Activated CD4-positive, alpha-beta T cell treated with anti-CD3 and anti-CD28 coated beads, Interleukin-2, amount 10 ng/mL, durations not matched to agents 7 days and 5 days (primary cell): ENCODE measurements at regions not wholly inside any gene's neighbourhood (a gene's known extent, or its start where the extent isn't known, plus 50 kb on each side); places are given as distances from the start of the nearest gene placed in this dataset.

Experiments used
- CTCF ChIA-PET: fragments of 350-600 bp; sonication (Branson Sonifier 250); formaldehyde crosslinking; loops from one replicate; lab custom pipeline; 2021; ENCODE audit warnings: antibody characterized with exemption; lab: Charles Lee
- POLR2A ChIA-PET: fragments of 350-600 bp; sonication (Branson Sonifier 250); formaldehyde crosslinking; loops from one replicate; lab custom pipeline; 2021; ENCODE audit warnings: antibody characterized with exemption; lab: Charles Lee
- DNase-seq: peaks from one replicate; pipeline ENCODE4 v3.0.0-alpha.2; 2020
- H3K27ac Mint-ChIP-seq: one replicate; pipeline ENCODE4 v1.8.0; 2021; ENCODE audit warnings: mild to moderate bottlenecking, moderate library complexity, mixed read lengths
- H3K27me3 Mint-ChIP-seq: one replicate; pipeline ENCODE4 v1.8.0; 2021; ENCODE audit warnings: mixed read lengths
- H3K36me3 Mint-ChIP-seq: one replicate; pipeline ENCODE4 v1.8.0; 2021; ENCODE audit warnings: low read depth, mixed read lengths
- H3K4me1 Mint-ChIP-seq: one replicate; pipeline ENCODE4 v1.8.0; 2021; ENCODE audit warnings: mixed read lengths
- H3K4me3 Mint-ChIP-seq: one replicate; pipeline ENCODE4 v1.8.0; 2021; ENCODE audit warnings: mild to moderate bottlenecking, moderate library complexity, mixed read lengths
- H3K9me3 Mint-ChIP-seq: one replicate; pipeline ENCODE4 v1.8.0; 2021; ENCODE audit warnings: mixed read lengths

DNA sequence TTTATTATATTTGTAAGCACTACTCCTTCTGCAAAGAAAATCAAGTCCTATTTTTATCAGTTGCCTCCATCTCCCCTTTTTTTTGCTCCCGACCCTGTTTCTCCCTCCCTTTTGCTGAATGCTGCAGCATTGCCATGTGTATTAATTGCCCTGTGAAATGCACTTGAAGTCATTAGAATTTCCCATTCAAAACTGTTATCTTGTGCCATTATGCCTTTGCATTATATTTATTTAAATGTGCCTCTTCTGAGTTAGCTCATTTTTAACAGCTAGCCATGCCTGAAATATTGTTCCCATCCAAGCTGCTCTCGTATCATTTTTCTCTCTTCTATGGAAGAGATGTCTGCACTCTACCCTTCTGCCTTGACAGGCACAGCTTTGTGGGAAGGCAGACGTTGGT, 404.0 kb upstream of the PLXNA2 start:
- ChIA-PET CTCF (interaction anchor here (1.1 kb wide), 1 partner anchor 10 kb away, joined by 3 read pairs; no protein-coding TSS in a partner anchor), POLR2A (no interaction called here)
- Mint-ChIP-seq H3K36me3 (no peaks in the 10 kb centered on the region), H3K4me3 (no peak overlapping the region), H3K27me3 (peaks cover under 1% of the 10 kb centered on the region), H3K9me3 (no peaks in the 10 kb centered on the region), H3K27ac (no peak overlapping the region), H3K4me1 (no peaks in the 10 kb centered on the region)
- DNase-seq: no peak

DNA sequence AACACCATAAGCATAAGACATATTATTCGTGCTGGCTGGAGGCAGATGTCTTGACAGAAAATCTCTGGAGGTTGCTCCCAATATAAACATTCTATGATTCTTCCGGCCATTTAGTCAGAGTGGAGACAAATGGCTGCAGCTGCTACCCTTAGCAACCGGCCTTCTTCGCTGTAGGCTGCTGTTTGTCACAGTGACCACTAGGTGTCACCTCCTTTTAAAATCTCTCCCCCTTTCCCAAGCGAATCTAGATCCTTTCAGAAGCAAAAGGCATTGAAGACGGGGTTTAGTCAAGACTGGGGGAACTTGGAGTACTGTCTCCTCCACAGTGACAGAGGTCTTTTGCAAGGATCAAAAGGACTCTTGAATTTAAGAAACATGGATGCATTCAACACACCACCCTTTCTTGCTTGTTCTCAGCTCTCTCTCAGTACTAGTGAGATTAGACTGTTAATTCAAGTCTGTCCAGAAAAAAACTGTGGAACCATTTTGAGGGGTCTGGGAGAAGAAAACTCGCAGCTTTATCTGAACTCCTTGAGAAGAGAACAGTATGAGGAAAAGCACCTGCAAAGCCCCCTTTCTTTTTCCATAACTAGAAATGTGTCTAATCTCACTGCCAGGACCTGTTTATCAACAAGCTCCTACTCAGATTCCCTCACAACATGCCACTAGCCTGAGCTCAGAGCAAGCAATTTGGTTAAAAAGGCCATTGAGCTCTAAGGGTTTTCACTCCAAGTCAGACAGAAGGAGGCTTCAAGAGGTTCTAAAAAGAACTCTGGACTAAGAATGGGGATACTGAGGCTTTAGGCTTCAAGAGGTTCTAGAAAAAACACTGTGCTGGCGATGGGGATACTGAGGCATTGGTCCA, 408.3 kb upstream of the PLXNA2 start:
- H3K4me3 Mint-ChIP-seq: no peak overlapping the region
- peaks cover 5% of the 10 kb centered on the region for H3K27me3 Mint-ChIP-seq
- no peaks in the 10 kb centered on the region for H3K4me1 Mint-ChIP-seq
- H3K27ac Mint-ChIP-seq: no peak overlapping the region
- DNase-seq: peak; percentile 34
- ChIA-PET POLR2A (no interaction called here), CTCF (interaction anchor here (0.6 to 1.8 kb wide), 3 partner anchors 13 to 607 kb away, joined by 3 to 6 read pairs (median 6); no protein-coding TSS in a partner anchor)
- H3K36me3 Mint-ChIP-seq: no peaks in the 10 kb centered on the region
- no peaks in the 10 kb centered on the region for H3K9me3 Mint-ChIP-seq

DNA sequence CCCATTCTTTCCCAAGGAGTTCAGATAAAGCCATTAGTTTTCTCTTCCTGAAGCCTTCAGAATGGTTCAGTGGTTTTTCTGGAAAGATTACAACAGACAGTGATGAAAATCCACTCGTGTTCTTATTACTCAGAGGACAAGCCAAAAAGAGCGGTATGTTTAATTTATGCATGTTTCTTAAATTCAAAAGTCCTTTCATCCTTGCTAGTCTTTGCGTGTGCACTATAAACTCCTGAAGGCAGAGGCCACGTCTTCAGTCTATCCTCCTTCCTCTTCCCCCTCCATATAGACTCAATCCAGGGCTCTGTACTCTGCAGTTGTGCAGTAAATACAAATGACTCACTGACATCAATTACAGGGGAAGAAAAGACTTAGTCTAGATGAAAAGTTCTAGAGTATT, 409.2 kb upstream of the PLXNA2 start:
- ChIA-PET POLR2A (no interaction called here), CTCF (no interaction called here)
- H3K27ac Mint-ChIP-seq: no peak overlapping the region
- H3K36me3 Mint-ChIP-seq: no peaks in the 10 kb centered on the region
- H3K4me3 Mint-ChIP-seq: no peak overlapping the region
- no peaks in the 10 kb centered on the region for H3K9me3 Mint-ChIP-seq
- no peaks in the 10 kb centered on the region for H3K4me1 Mint-ChIP-seq
- DNase-seq: no peak
- peaks cover 5% of the 10 kb centered on the region for H3K27me3 Mint-ChIP-seq

DNA sequence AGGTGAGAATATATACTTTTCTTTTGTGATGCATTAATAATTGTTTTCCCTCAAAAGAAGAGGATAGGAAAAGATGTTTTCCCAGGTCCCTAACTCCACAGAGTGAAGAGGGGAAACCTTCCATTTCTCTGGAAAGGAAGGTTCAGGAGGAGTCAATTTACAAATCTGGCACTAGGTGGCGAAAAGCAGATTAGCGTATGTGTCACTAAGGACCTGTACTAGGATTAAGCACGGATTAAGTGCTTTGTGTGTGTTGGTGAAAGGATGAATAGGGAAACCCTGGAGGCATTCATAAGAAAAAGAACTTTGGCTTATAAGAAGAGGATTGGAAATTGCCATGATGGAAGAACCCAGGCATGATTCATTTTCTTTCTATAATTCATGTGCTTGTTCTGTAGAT, 410.1 kb upstream of the PLXNA2 start:
- POLR2A ChIA-PET: no interaction called here
- CTCF ChIA-PET: no interaction called here
- no peak overlapping the region for H3K27ac Mint-ChIP-seq
- H3K4me3 Mint-ChIP-seq: no peak overlapping the region
- H3K27me3 Mint-ChIP-seq: peaks cover 5% of the 10 kb centered on the region
- no peak for DNase-seq
- H3K36me3 Mint-ChIP-seq: no peaks in the 10 kb centered on the region
- no peaks in the 10 kb centered on the region for H3K4me1 Mint-ChIP-seq
- no peaks in the 10 kb centered on the region for H3K9me3 Mint-ChIP-seq

DNA sequence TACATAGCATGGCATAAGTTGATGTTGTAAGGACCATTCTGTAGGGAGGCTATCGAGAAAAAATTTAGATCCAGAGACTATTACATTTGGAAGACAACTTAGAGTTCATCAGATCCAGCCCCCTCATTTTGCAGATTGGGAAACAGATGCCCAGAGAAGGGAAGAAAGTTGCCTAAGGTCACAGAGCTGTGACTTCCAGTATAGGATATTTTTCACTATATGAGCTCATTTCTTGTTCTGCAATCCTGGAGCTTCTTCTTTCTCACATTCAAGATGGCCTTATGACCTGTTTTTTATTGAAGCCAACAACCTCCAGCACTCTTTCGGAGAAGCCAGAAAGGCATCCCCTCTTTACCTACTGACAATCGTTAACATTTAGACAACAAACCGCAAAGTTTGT, 421.8 kb upstream of the PLXNA2 start:
- Mint-ChIP-seq H3K9me3 (no peaks in the 10 kb centered on the region), H3K36me3 (no peaks in the 10 kb centered on the region), H3K27ac (no peak overlapping the region), H3K4me1 (no peaks in the 10 kb centered on the region), H3K27me3 (no peaks in the 10 kb centered on the region), H3K4me3 (no peak overlapping the region)
- DNase-seq: no peak
- ChIA-PET POLR2A (no interaction called here), CTCF (interaction anchor here (0.7 kb wide), 1 partner anchor 72 kb away, joined by 3 read pairs; no protein-coding TSS in a partner anchor)

DNA sequence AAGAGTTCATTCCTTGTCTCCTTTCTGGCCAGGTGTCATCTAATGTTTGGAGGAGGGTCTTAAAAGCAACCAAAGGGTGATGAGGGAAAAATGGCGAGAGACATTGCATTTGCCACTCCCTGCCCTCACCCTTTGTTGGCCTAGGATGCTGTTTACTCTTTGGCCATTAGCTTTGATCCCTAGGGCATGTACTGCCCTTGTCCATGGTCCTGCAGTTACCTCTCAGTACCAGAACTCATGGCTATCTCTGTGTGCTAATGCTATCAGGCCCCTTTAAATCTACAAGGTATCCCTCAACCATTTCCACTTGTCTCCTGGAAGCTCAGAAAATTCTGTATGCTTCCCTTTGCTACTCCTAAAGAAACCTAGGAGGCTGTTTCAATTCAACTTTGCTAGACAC, 424.8 kb upstream of the PLXNA2 start:
- no peaks in the 10 kb centered on the region for H3K9me3 Mint-ChIP-seq
- ChIA-PET CTCF (no interaction called here), POLR2A (no interaction called here)
- H3K27me3 Mint-ChIP-seq: no peaks in the 10 kb centered on the region
- H3K4me1 Mint-ChIP-seq: no peaks in the 10 kb centered on the region
- DNase-seq: no peak
- H3K27ac Mint-ChIP-seq: no peak overlapping the region
- no peak overlapping the region for H3K4me3 Mint-ChIP-seq
- H3K36me3 Mint-ChIP-seq: no peaks in the 10 kb centered on the region

DNA sequence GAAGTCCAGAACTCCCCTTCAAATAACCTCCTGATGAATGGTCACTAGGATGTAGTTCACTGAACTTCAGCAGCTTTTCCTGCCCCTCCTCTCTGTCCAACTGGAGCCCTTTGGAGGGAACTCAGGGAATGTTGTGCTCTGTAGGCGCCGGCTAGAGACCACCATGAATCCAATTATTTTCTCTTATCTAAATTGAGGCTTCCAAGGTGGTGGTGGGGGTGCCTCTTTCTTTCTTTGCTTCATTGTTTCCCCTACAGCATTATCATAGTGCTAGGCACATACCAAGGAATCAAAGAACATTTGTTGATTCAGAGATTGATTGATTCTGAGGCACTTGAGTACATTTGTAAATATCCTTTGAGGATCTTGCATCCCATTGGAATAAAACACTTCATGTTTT, 426.6 kb upstream of the PLXNA2 start:
- CTCF ChIA-PET: no interaction called here
- DNase-seq: no peak
- H3K4me3 Mint-ChIP-seq: no peak overlapping the region

DNA sequence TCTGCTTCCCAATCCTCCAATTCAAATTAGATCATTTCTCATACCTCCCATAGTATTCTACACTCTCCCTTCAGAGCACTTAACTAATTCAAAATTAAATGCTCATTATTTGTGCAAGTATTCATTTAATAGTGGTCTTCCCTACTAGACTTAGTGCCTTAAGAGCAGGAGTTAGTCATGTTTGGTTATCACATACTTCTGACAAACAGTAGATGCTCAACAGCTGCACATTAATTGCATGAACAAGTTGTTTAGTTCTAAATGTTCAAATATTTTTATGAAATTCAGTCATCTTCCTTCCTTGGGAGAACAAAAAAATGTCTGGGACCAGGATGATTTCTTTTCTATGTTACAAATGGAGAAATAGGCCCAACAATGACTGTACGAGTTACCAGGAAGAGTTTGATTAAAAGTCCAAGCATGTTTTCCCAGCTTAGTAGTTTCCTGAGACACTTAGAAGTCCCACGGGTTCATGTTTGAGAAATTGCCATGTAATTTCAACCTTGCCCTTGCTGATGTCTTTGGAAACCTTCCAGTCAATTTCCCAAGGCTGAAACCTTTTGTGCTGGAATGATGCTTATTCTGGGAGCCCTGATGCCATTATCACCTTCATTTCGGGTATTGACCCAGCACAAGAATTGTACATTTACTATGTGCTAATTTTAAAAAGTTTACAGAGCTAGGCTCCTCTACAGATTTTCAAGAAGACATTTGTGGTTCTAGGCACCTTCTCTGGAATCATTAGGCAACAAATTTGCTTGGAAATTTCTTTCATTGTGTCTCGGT, 437.9 kb upstream of the PLXNA2 start:
- no peak for DNase-seq
- no peaks in the 10 kb centered on the region for H3K9me3 Mint-ChIP-seq
- H3K27ac Mint-ChIP-seq: no peak overlapping the region
- no peaks in the 10 kb centered on the region for H3K4me1 Mint-ChIP-seq
- ChIA-PET POLR2A (no interaction called here), CTCF (no interaction called here)
- H3K4me3 Mint-ChIP-seq: no peak overlapping the region
- peaks cover 5% of the 10 kb centered on the region for H3K27me3 Mint-ChIP-seq
- H3K36me3 Mint-ChIP-seq: no peaks in the 10 kb centered on the region

More for the DNA sequence above, 426.6 kb upstream of the PLXNA2 start:
- Mint-ChIP-seq H3K27me3 (no peaks in the 10 kb centered on the region), H3K4me1 (no peaks in the 10 kb centered on the region), H3K9me3 (no peaks in the 10 kb centered on the region), H3K27ac (no peak overlapping the region), H3K36me3 (no peaks in the 10 kb centered on the region)
- POLR2A ChIA-PET: no interaction called here

DNA sequence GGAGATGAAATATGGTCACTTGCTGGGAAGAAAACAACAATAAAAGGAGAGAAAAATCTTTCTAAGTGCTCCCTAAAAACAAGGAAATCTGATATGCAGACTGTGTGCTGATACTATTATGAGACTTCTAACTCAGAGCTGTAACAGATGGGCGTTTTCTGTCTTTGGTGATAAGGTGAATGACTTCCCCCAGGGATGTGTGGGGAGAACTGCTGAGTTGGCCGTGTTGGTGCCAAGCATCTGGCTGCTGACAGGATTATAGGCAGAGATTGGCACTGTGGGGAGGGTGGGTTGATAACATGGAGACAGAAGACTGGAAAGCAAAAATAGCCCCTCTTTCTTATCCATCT, 438.5 kb upstream of the PLXNA2 start:
- CTCF ChIA-PET: no interaction called here
- peaks cover 5% of the 10 kb centered on the region for H3K27me3 Mint-ChIP-seq
- no peaks in the 10 kb centered on the region for H3K9me3 Mint-ChIP-seq

DNA sequence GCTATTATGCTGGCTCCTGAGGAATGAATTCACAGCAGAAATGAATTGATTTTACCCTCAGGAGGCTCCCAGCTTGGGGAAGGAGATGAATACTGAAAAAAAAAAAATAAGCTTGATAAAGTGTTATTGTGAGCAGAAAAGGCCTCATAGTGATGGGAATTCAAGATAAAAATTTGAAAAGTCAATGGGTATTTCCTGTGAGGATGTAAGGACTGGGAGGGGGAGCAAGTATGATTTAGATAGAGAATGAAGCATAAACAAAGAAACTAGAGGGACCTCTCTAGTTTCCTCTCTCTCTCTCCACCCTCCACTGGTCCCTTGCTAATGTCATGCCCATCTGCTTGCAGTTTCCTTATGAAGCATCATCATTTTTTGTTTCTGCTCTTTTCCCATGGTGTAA, 439.0 kb upstream of the PLXNA2 start:
- no peaks in the 10 kb centered on the region for H3K36me3 Mint-ChIP-seq
- no peak overlapping the region for H3K4me3 Mint-ChIP-seq
- no peak overlapping the region for H3K27ac Mint-ChIP-seq
- H3K4me1 Mint-ChIP-seq: no peaks in the 10 kb centered on the region
- H3K27me3 Mint-ChIP-seq: peaks cover 5% of the 10 kb centered on the region
- H3K9me3 Mint-ChIP-seq: no peaks in the 10 kb centered on the region
- ChIA-PET CTCF (no interaction called here), POLR2A (no interaction called here)
- no peak for DNase-seq

More for the DNA sequence above, 438.5 kb upstream of the PLXNA2 start:
- Mint-ChIP-seq H3K4me3 (no peak overlapping the region), H3K27ac (no peak overlapping the region), H3K4me1 (no peaks in the 10 kb centered on the region), H3K36me3 (no peaks in the 10 kb centered on the region)
- POLR2A ChIA-PET: no interaction called here
- no peak for DNase-seq

DNA sequence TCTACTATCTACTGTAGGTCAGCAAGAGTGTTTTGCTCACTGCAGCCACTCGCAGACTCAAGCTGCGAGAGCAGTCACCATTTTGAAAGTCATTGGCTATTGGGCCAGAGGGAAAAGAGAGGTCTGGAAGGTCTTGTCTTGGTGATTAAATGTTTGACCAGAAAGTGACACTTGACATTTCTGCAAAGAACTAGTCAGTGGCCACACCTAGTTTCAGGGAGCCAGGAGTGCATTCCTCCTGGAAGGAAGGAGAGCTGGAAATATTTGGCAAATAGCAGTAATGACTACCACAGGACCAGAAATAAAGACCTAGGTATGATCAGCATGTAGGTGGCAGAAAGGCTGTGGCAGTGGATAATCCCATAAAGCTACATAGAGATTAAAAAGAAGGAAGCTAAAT, 440.0 kb upstream of the PLXNA2 start:
- Mint-ChIP-seq H3K4me1 (no peaks in the 10 kb centered on the region), H3K4me3 (no peak overlapping the region), H3K27ac (no peak overlapping the region), H3K9me3 (no peaks in the 10 kb centered on the region), H3K27me3 (peaks cover 5% of the 10 kb centered on the region), H3K36me3 (no peaks in the 10 kb centered on the region)
- no peak for DNase-seq
- POLR2A ChIA-PET: no interaction called here
- CTCF ChIA-PET: no interaction called here

DNA sequence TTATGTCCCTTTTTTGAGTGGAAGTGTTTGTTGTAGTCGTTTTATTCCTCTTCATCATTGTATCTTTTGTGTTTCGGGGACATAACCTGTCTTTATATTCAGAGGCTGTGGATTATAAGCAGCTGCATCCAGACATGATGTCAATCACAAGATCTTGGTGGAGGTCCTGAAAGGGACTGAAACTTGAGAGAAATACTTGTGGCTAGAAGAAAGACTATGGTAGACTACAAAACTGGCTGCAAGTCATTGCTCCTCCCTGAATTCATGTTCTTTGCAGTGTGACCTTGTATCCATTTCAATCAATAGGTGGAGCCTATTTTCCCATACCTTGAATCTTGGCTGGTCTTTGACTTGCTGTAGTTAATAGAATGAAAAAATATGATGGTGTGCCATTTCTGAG, 442.4 kb upstream of the PLXNA2 start:
- Mint-ChIP-seq H3K4me1 (no peaks in the 10 kb centered on the region), H3K36me3 (no peaks in the 10 kb centered on the region), H3K27me3 (peaks cover 5% of the 10 kb centered on the region), H3K9me3 (no peaks in the 10 kb centered on the region), H3K27ac (no peak overlapping the region), H3K4me3 (no peak overlapping the region)
- POLR2A ChIA-PET: no interaction called here
- DNase-seq: no peak
- CTCF ChIA-PET: no interaction called here

DNA sequence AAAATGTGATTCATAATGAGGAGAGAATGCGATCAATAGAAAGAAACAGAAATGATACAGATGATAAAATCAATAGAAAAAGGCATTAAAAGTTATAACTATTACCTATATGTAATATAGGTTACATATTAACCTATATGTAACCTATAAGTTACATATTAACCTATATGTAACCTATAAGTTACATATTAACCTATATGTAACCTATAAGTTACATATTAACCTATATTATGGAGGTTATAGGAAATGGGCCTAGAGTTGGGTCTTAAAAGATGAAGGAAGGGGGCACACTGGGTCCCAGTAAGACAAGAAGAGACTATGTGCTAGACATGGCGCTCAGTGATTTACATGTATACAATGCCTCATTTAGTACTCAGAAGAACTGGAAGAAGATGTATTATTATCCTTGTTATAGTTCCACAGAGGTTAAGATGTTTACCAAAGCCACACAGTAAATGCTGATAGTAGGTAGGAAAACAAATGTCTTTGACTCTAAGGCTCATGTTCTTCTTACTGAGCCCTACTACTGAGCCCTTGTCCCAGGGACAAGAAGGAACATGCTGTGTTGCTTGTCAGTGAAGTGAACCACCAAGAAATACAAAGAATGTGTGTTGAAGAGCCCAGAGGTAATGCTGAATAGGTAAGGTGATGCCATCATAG, 444.6 kb upstream of the PLXNA2 start:
- Mint-ChIP-seq H3K4me1 (no peaks in the 10 kb centered on the region), H3K27ac (no peak overlapping the region), H3K9me3 (no peaks in the 10 kb centered on the region), H3K4me3 (no peak overlapping the region), H3K36me3 (no peaks in the 10 kb centered on the region), H3K27me3 (no peaks in the 10 kb centered on the region)
- CTCF ChIA-PET: no interaction called here
- DNase-seq: no peak
- POLR2A ChIA-PET: no interaction called here
